K562 (cell line): ENCODE measurements at regions not wholly inside any gene's neighbourhood (a gene's known extent, or its start where the extent isn't known, plus 50 kb on each side); places are given as distances from the start of the nearest gene placed in this dataset.
A peak's percentile ranks its signal among the peaks of the same experiment; 100 is the strongest.

Experiments
- BRD9 ChIP-seq: fragments of 450-650 bp; IDR thresholded peaks from 2 replicates; pipeline ENCODE4 v1.6.1; 2018; ENCODE audit warnings: low read depth; ENCODE audit not compliant: partially characterized antibody
- CHAMP1 ChIP-seq: fragments of 450-650 bp; IDR thresholded peaks from 2 replicates; pipeline ENCODE4 v1.6.1; 2016; ENCODE audit warnings: mild to moderate bottlenecking
- E2F6 ChIP-seq, 2 experiments: IDR thresholded peaks; 2 replicates each; pipeline ENCODE4 v1.6.1; 2011; ENCODE audit warnings: borderline replicate concordance in 1 of 2, control low read depth in 1 of 2, low read depth in 1 of 2, low read length in 1 of 2, mild to moderate bottlenecking in 1 of 2, mixed read lengths in 1 of 2, moderate library complexity in 1 of 2; ENCODE audit not compliant: insufficient read depth in 1 of 2, insufficient read length in 1 of 2, poor library complexity in 1 of 2, severe bottlenecking in 1 of 2; ENCODE audit errors: extremely low read depth in 1 of 2
- ETV6 ChIP-seq, 3 experiments: fragments of 150-350 bp in 1 of 3; sonication (generic) in 1 of 3; formaldehyde crosslinking in 1 of 3; IDR thresholded peaks; 2 replicates each; pipeline versions ENCODE4 v1.6.1 to v1.8.0; 2014 to 2022; ENCODE audit warnings: borderline replicate concordance in 2 of 3, low read depth in 2 of 3, antibody characterized with exemption in 1 of 3, low read length in 1 of 3, mild to moderate bottlenecking in 1 of 3, missing genetic modification reagents in 1 of 3
- FOXK1 ChIP-seq: sonication (generic); formaldehyde crosslinking; IDR thresholded peaks from 2 replicates; pipeline ENCODE4 v1.8.0; 2022; ENCODE audit warnings: missing genetic modification reagents, mild to moderate bottlenecking, borderline replicate concordance
- GATA2 ChIP-seq: sonication (generic); formaldehyde crosslinking; IDR thresholded peaks from 2 replicates; pipeline ENCODE4 v1.4.0; 2020; ENCODE audit warnings: mild to moderate bottlenecking, missing genetic modification reagents
- HCFC1 ChIP-seq: IDR thresholded peaks from 2 replicates; pipeline ENCODE4 v1.6.1; 2012; ENCODE audit warnings: low read depth, low read length, improper control_type of control experiment
- MTA2 ChIP-seq: fragments of 450-650 bp; IDR thresholded peaks from 2 replicates; pipeline ENCODE4 v1.6.1; 2016; ENCODE audit warnings: low read depth
- NBN ChIP-seq: fragments of 450-650 bp; IDR thresholded peaks from 2 replicates; pipeline ENCODE4 v1.6.1; 2016; ENCODE audit warnings: low read depth, mild to moderate bottlenecking
- NKRF ChIP-seq: fragments of 450-650 bp; IDR thresholded peaks from 2 replicates; pipeline ENCODE4 v1.6.1; 2016; ENCODE audit warnings: borderline replicate concordance
- PTBP1 ChIP-seq: fragments of 200-400 bp; formaldehyde crosslinking; IDR thresholded peaks from 2 replicates; pipeline ENCODE4 v1.6.1; 2017; ENCODE audit warnings: low read depth, low read length
- RNF219 ChIP-seq: fragments of 250-450 bp; sonication (Bioruptor Pico); IDR thresholded peaks from 2 replicates; pipeline ENCODE4 v1.5.0; 2022; ENCODE audit warnings: mild to moderate bottlenecking
- SETDB1 ChIP-seq: IDR thresholded peaks from one replicate; pipeline ENCODE4 v1.6.1; 2012; ENCODE audit warnings: low read length, control low read depth, inconsistent platforms
- TAF15 ChIP-seq: fragments of 200-400 bp; formaldehyde crosslinking; IDR thresholded peaks from 2 replicates; pipeline ENCODE4 v1.6.1; 2017; ENCODE audit warnings: mild to moderate bottlenecking, low read depth, low read length, moderate library complexity
- TBL1XR1 ChIP-seq, 2 experiments: IDR thresholded peaks; 2 replicates each; pipeline ENCODE4 v1.6.1; 2012; ENCODE audit warnings: improper control_type of control experiment in 2 of 2, low read length in 2 of 2, mild to moderate bottlenecking in 1 of 2
- TEAD4 ChIP-seq, 2 experiments: sonication (generic) in 1 of 2; formaldehyde crosslinking in 1 of 2; IDR thresholded peaks; 2 replicates each; pipeline versions ENCODE4 v1.6.1 to v1.8.0; 2012 to 2022; ENCODE audit warnings: borderline replicate concordance in 1 of 2, inconsistent platforms in 1 of 2, low read length in 1 of 2, mild to moderate bottlenecking in 1 of 2, missing genetic modification reagents in 1 of 2
- ZKSCAN8 ChIP-seq: fragments of 200-800 bp; sonication (Bioruptor generic); IDR thresholded peaks from 2 replicates; pipeline ENCODE4 v1.6.1; 2016; ENCODE audit warnings: missing genetic modification characterization, missing compliant biosample characterization
- ZNF140 ChIP-seq: fragments of 250-450 bp; sonication (Bioruptor Pico); IDR thresholded peaks from 2 replicates; pipeline ENCODE4 v1.8.0; 2021; ENCODE audit warnings: moderate library complexity, mild to moderate bottlenecking, inconsistent platforms

- no peak for TF ChIP-seq ZNF140 (CRISPR knock-in tag)
- no peak for TF ChIP-seq ETV6 (IDR thresholded peaks at IDR 0.05; ENCODE audit: borderline replicate concordance in 1 of 2, low read depth in 2 of 2, low read length in 1 of 2)
- no peak for TF ChIP-seq ETV6 (CRISPR knock-in tag; IDR thresholded peaks at IDR 0.05; ENCODE audit: borderline replicate concordance)
- TF ChIP-seq E2F6 (IDR thresholded peaks at IDR 0.05; ENCODE audit: borderline replicate concordance in 1 of 2, extremely low read depth in 1 of 2, insufficient read depth in 1 of 2, insufficient read length in 1 of 2, low read depth in 1 of 2, low read length in 1 of 2, poor library complexity in 1 of 2, severe bottlenecking in 1 of 2) = no peak
- TF ChIP-seq NBN = peak; percentile 74; the same call in 1 of the 2 replicates
- peak; percentile 85 for TF ChIP-seq MTA2
- no peak for TF ChIP-seq RNF219 (CRISPR knock-in tag)
- TF ChIP-seq SETDB1 = no peak
- TF ChIP-seq GATA2 = peak; percentile 49; the same call in 1 of the 2 replicates
- no peak for TF ChIP-seq HCFC1
- peak; percentile 87 for TF ChIP-seq BRD9
- no peak for TF ChIP-seq FOXK1 (CRISPR knock-in tag)
- peak; percentile 82 for TF ChIP-seq CHAMP1
- TF ChIP-seq NKRF = no peak
- no peak for TF ChIP-seq PTBP1
- TF ChIP-seq TEAD4 (IDR thresholded peaks at IDR 0.05; ENCODE audit: low read length) = peak; percentile 95
- TF ChIP-seq TEAD4 (CRISPR knock-in tag; IDR thresholded peaks at IDR 0.05; ENCODE audit: borderline replicate concordance) = no peak
- TF ChIP-seq TBL1XR1 (IDR thresholded peaks at IDR 0.05; ENCODE audit: low read length in 2 of 2) = peak in 1 of 2 experiments; percentile 66; a peak in 1 of 4 replicates
- TF ChIP-seq TAF15 = no peak
- no peak for TF ChIP-seq ZKSCAN8
Measured at GRCh38 chr2:195486987-195487644, 169.9 kb upstream of the SLC39A10 start (continued).
